Transverse colon (tissue), 4 donors: ENCODE measurements at regions not wholly inside any gene's neighbourhood (a gene's known extent, or its start where the extent isn't known, plus 50 kb on each side); places are given as distances from the start of the nearest gene placed in this dataset.

ENCODE experiments used
- CTCF ChIP-seq, 5 experiments: fragments of 200-600 bp in 3 of 5; fragments of 450-650 bp in 2 of 5; sonication (generic) in 3 of 5; IDR thresholded peaks; 1 replicate in 2 of 5; 2 replicates in 3 of 5; pipeline ENCODE4 v1.5.1; 2016 to 2017; ENCODE audit warnings: antibody characterized with exemption in 5 of 5, inconsistent platforms in 3 of 5, mild to moderate bottlenecking in 2 of 5, moderate library complexity in 1 of 5
- EP300 ChIP-seq: sonication (generic); formaldehyde crosslinking; IDR thresholded peaks from one replicate; pipeline ENCODE4 v1.6.1; 2017; ENCODE audit warnings: antibody characterized with exemption, low read depth
- POLR2A ChIP-seq: fragments of 450-650 bp; IDR thresholded peaks from one replicate; pipeline ENCODE4 v1.6.1; 2016; ENCODE audit warnings: antibody characterized with exemption, mild to moderate bottlenecking, moderate library complexity
- POLR2AphosphoS5 ChIP-seq, 3 donors: sonication (generic); formaldehyde crosslinking; IDR thresholded peaks; one replicate each; pipeline ENCODE4 v1.6.1; 2016; ENCODE audit warnings: antibody characterized with exemption in 3 of 3

GRCh38 chr1:221117133-221117532 lies 237.9 kb downstream of the HLX start:
- TF ChIP-seq CTCF (IDR thresholded peaks at IDR 0.05): no peak
- no peak for TF ChIP-seq EP300
- no peak for TF ChIP-seq POLR2A
- TF ChIP-seq POLR2AphosphoS5 (IDR thresholded peaks at IDR 0.05): no peak
